CD4-positive, alpha-beta T cell treated with Interleukin-17A for 1 hour (primary cell): ENCODE measurements at regions not wholly inside any gene's neighbourhood (a gene's known extent, or its start where the extent isn't known, plus 50 kb on each side); places are given as distances from the start of the nearest gene placed in this dataset.
"Not testable (repeated sequence)": the region's sequence is repeated elsewhere in the genome, so short reads cannot be mapped to it uniquely, and the experiment has no call there.

ENCODE experiments used
- DNase-seq: peaks from one replicate; pipeline ENCODE4 v3.0.0-alpha.2; 2020

DNA sequence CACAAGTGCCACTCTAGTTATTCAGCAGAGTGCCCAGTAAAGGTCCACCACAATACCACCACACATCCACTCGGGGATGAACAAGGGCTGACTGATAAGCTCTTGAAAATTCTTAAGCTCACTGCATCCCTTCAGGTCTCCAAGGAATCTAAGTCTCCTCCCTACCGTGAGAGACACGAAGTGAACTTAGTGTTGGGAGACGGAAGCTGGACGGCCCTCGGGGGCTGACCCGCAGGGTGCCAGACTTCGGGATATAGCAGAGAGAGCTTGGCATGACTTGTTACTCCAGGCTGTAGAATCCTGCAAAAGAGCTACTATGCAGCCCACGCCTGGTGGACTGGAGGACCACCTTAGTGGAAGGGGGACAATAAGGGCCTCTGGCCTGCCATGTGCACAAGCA lies 75.1 kb downstream of the LYZL1 start:
- DNase-seq = not testable (repeated sequence)

DNA sequence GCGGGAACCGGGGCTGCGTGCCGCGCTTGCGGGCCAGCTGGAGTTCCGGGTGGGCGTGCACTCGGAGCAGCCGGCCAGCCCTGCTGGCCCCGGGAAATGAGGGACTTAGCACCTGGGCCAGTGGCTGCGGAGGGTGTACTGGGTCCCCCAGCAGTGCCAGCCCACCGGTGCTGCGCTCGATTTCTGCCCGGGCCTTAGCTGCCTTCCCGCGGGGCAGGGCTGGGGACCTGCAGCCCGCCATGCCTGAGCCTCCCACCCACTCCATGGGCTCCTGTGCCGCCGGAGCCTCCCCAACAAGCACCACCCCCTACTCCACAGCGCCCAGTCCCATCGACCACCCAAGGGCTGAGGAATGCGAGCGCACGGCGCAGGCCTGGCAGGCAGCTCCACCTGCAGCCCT lies 77.3 kb downstream of the LYZL1 start:
- DNase-seq = not testable (repeated sequence)

DNA sequence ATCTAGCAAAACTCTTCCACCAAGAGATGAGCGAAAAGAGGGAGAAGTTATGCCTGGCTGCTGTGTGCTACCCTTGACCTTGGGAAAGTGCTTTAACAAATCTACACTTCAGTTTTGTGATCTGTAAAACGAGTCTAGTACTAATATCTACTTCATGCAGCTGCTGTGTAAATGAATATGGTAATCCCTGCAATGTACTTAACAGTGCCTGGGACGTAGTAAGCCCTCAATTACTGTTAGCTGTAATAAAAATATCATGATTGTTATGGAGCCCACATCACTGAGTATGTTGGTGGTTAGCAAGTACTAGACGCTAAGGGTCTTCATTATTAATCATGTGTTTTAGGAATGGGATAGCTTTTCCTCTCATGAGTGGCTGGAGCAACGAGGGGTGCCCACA lies 80.5 kb downstream of the LYZL1 start:
- no peak for DNase-seq

DNA sequence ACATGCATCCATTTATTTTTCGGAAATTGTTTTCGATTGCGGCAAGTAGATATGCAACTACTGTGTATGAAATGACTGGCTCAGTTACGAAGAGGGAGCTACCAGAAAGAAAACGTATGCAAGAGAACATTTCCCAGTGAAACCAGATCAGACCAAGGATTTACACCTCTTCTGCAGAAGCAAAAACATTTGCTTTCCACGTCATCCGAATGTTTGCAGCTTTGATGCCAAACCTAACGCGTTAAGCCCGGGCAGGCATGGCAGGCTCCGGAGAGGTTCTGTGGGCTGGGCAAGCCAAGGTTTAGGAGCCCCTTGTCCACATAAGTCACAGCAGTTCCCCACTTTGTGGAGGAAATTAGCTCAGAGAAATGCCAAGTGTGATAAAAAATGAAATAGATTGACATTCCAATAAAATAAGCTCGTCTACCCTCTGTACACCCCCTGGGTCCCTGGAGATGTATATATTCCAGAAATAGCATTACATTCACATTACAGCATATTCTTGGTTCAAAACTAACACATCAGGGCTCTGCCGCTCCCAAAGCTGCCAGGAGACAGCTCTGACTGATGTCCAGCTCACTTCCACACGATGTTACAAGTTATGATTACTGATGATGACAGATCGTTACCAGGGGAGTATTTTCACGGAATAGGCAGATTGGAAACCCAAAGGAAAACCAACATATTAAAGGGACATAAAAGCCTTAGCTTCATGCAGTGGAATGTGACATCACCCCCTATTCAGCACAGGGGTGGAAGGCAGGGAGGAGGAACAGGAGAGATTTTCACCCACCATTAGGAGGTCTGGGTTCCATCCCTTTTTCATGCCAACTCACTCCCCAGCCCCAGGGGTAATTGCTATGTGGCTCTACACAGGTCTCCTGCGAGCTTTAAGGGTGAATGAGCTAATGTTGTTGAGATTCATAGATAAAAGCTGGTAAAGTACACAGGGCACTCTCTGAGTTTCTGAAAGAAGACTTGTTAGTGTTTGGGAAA lies 81.5 kb downstream of the LYZL1 start:
- DNase-seq = no peak

DNA sequence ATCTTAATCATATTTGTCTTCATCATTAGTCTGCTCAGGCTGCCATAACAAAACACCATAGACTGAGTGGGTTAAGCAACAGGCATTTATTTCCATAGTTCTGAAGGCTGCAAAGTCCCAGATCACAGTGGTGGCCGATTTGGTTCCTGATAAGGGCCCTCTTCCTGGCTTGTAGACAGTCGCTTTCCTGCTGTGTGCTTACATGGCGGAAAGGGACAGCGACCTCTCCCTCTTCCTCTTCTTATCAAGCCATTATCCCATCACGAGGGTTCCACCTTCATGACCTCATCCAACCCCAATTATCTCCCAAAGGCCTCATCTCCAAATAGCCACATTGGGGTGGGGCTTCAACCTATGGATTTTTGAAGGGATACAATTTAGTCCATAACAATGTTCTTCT lies 84.0 kb downstream of the LYZL1 start:
- DNase-seq = no peak

DNA sequence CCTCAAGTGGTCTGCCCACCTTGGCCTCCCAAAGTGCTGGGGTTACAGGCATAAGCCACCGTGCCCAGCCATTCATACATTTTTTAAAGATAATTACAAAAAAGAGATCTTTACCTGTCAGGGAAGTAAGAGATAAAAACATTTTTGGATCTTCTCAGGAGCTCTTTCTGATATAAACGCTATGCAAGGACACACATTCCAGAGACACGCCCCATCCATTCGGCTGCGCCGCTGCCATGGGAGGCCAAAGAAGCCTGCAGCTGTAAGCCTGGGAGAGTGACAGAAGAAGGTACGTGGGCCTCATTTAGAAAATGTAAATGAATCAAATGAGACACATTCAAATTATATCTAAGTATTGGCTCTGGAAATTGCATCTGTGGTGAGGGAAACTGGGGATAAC lies 85.3 kb downstream of the LYZL1 start:
- DNase-seq = no peak

DNA sequence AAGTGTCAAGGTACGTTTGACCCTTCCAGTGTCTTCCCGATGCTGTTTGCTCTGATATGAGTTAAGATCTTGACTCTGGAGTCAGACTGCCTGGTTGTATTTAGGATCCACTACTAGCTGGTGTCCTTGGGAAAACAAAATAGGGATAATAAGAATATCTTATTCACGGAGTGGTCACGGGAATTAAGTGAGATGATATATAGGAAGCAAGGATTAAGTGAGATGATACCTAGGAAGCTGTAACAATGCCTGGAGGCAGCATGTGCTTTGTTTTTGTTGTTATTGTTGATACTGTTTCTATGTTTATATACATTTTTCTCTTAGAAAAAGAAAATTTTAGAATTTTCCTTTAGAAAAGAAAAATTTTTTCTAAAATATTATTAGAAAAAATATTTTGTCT lies 87.0 kb downstream of the LYZL1 start:
- no peak for DNase-seq

DNA sequence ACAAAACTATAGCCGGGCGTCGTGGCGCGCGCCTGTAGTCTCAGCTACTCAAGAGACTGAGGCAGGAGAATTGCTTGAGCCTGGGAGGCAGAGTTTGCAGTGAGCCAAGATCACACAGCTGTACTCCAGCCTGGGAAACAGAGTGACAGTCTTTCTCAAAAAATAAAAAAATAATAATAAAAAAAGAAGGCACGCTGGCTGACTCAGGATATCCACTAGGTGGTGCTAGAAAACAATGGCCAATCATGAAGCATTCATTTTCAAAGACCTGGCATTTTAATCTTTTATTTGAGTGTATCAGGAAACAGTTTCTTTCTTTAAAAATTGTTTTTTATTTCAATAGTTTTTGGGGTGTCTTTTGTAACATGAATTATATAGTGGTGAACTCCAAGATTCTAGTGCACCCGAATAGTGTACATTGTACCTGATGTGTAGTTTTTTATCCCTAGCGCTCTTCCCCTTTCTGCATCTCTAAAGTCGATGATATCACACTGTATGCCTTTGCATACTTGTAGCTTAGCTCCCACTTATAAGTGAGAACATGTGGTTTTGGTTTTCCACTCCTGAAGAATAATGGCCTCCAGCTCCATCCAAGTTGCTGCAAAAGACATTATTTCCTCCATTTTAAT lies 88.6 kb downstream of the LYZL1 start:
- peak; percentile 31 for DNase-seq

DNA sequence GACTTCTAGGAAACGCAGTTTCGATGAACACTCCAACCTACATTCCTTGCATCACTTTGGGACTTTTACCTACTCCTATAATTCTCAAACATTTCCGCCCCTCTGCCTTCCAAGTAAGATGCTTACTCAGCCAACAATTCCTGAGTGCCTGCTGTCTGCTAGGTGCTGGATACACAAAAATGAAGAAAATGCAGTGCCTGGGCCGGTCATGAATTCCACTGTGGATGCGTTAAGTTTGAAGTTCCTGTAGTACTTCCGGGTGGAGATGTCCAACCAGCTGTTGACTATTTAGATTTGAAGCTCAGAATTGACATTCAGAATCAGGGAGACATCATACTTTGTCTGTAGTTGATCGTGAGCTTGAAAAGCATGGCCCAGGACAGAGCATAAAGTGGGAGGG lies 89.2 kb downstream of the LYZL1 start:
- DNase-seq = no peak

DNA sequence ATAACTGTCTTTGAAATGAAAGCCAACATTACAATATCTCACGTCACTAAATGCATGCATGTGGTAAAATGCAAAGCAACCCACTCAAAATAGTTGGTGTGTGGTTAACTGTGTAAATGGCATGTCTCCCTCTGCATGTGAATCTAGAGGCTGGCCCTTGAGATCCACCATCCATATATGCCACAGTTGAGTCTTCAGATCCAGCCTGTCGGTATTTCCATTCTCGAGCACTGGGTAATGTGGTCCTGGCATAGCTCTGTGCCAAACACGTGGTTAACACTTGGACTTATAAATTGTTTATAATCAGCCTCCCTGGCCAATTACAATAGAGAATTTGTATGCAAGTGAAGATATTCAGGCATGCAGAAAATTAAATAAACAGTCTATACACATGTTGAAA lies 90.3 kb downstream of the LYZL1 start:
- DNase-seq = no peak

DNA sequence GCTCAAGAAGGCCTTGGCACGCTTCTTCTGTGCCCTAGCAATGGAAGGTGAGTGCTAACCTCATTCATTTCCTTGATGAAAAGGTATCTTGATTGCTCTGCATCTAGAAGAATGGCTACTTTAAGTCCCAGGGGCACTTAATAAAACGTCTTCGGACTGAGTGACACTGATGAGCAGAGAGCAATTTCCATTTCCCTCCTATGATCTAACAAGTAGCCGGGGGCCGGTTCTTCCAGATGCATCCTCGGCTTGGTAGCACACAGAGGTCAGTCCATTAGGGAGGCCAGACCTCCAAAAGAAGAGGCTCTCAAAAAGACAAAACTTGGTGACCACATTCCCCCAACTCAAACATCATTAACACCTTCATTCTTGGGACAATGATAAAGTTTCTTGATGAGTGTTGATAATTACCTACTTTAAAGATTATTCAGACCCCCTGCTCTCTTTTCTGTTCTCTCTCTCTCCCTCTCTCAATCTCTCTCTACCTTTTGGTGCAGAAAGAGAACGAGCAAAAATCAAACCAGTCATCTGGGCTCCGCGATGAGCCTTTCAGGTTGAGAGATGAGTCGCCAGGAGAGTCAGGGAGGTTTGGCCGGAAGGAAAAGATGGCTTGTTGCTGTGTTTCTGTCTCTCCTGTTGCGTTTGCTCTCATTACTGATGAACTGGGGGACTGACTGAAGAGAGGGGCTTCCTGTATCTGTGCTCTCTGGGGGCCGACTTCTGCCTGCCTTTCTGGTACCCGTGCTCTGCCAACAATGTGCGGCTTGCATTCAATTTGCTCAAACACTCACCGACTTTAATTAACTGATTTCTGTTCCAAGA lies 91.1 kb downstream of the LYZL1 start:
- DNase-seq = not testable (repeated sequence)

DNA sequence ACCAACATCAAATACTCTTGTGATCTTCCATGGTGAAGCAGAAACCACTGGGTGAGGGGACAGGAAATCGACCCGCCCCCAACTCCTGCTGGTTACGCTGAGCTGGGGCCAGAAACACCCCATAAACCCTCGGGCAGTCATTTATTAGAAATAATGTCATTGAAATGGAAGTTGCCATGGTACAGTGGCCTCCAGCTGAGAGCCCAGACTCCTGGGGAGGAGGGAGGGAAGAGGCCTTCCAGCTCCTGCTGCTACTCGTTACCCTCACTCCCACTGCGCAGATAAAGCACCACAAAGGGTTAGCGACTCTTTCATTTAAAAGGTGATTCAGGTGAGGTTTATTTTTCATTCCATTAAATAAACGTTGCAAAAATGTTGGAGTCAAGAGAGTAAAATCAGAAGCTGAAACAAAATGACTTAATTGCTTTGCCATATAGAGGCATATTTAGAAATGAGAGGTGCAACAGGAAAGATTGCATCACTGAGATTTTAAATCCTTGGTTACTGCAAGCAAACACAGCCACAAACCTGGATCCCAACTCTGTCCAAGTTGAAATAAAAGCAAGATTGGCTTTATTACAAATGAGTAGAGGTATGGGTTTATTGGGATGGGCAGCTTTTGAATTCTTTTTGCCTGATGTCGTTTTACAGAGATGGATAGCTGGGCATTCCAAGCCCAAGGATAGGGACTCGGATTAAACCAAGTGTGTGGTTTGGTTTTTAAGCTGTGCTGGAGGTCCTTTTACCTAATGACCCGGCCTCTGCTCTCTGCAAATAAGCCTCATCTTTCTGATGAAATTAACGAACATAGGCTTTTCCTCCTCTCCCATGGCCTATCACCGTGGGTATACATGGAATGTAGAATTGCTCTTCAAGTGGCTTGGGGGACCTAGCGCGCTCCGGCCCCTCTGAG lies 92.0 kb downstream of the LYZL1 start:
- DNase-seq = not testable (repeated sequence)

DNA sequence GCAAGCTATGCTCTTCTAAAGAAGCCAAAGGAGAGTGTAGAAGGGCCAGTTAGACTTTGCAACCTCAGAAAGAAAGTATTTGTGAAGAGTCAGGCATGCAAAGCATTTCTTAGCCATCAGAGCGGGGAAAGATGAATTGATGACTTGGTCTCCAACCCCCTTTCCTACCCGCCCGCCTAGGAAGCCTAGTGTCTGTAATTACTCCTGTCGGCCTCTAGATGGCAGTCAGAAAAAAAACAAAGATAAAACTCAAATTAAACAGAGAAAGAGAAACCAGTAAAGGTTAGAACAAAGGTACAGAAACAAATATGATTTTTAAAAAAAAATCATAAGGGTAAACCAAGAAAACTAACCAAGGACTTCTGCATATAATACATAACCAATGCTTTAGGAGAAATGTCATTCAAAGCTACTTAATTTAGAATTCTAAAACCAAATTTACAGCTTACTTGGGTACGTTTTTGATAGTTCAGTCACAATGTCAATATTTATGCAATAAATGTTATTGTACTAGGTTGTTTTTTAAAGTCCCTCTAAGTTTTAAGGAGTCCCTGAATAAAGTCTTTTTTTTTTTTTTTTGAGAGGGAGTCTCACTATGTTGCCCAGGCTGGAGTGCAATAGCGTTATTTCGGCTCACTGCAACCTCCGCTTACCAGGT lies 97.6 kb downstream of the LYZL1 start:
- DNase-seq = peak; percentile 58

DNA sequence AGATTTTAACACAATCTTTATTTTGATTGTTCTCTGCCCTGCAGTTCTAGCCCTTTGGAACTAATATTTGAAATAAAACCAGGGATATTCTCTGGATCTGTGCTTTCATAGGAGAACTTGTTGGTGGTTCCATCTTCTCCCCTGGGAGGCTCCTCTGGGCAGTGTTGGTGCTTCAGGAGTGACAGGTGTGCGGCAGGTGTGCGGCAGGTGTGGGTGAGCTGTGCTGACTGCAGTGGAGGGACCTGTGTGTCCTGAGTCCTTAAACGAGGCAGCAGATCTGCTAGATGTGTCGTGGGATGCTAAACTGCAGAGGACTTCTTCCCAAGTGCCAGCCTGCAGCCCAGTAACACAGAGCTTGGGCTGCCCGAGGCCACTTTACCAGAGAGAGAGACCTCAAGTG lies 98.4 kb downstream of the LYZL1 start:
- no peak for DNase-seq

DNA sequence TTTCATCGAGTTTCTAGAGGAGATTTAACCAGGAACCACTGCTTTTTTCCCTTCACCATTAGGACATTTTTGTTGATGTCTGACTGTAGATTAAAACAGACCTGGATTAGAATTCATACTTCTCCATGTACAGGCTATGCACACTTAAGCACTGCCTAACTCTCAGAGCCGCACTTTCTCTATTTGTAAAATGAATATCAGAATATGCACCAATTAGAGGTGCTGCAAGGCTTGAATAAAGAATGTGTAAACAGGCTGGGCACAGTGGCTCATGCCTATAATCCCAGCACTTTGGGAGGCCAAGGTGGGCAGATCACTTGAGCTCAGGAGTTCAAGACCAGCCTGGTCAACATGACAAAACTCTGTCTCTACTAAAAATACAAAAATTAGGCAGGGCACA lies 99.2 kb downstream of the LYZL1 start:
- not testable (repeated sequence) for DNase-seq

DNA sequence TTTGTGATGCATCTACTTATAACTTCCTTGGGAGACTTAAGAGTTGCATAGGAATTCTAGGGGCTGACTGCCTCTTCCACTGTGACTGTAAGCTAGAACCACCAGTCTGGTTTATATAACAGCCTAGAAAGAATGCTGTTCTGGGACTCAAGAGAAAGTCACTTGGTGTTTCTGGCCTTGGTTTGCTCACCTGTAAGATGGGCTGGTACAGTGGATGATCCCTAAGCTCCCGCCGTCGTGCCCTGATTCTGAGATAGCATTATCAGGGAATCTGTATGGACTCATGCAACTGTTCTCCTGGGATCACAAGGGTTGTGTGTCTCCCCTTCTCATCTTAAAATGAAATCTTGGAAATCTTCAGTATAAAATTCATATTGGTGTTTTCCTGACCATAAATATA lies 100.6 kb downstream of the LYZL1 start:
- DNase-seq = no peak

DNA sequence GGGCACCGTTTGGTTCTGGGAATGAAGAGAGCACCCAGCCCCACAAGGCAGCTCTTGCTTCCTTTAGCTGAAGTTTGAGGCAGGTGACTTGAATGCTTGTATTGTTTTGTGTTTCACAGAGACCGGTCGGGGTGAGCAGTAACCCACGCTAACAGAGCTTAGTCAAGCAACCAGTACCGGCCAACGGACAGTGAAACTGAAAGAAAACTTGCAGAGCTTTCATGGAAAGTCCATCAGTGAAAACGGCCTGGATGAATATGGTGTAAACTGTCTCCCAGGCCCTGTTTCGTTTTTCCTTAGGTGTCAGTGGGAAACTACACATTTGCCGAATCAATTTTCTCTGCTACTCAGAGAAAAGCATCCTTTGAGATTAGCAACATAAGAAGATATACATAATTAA lies 101.1 kb downstream of the LYZL1 start:
- no peak for DNase-seq

DNA sequence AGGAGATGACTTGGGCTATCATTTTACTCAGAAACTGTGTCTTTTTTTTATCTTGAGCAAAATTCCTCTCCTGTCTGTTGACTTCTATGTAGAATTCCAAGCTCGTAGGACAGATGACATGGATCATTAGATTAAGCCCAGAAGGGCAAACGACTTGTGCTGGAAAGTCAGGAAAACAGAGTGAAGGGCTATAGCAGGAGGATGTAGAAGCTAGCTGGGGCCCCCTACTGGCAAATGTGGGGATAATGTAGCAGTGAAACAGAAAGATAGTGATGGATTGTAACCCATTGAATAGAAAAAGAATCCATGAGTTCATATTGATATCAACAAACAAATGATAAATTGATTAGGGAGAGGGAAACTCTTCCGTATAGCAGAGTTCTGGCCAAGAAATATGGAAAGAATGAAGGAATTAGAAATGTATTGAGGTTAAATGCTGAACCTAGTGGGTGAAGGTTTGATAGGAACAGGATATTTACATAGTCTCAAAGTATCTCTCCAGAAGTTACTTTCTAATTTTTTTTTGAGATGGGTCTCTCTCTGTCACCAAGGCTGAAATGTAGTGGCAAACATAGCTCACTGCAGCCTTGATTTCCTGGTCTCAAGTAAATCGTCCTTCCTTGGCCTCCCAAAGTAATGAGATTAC lies 103.6 kb downstream of the LYZL1 start:
- peak; percentile 40 for DNase-seq

DNA sequence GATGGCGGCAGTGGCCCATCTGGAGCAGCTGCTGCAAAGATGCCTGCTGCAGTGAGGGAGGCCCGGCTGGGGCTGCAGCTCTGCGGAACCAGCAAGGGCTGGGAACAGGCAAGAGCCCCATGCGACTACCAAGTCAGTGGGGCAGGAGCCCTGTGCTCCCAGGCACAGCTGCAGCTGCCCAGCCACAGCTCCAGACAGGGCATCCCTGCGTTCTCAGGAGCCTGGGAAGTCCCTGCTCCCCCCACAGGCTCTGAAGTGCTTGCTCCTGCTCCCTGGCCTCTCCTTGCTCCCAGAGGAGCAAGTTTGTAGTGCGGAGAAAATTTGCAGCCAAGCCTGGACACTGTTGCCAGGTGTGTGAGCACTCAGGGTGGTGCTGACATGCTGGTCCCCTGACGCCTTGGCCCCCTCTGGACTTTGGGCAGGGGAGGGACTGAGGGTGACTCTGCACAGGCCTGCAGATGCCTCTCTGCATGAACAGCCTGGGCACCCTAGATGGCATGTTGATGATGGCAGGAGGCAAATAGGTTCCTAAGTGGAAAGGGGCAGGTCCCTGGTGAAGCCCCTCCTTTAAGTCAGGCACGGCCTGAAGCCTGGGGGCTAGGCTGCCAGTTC lies 105.6 kb downstream of the LYZL1 start:
- DNase-seq = no peak

DNA sequence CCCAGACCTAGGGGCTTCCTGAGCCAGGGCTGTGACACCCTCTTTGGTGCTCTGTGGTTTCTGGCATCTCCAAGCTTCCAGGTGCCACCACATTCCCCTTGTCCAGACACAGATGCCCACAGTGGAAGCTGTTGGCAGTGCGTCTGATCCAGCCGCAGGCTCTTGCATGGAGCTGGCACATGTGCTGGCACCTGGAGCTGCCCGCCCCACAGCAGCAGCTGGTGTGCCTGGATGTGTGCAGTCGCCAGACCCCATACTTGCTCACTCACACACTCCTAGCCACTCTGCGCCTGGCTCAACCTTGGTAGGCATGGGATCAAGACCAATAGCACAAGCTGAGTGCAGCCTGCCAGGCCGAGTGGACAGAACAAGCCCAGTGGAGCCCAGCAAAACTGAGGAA lies 106.5 kb downstream of the LYZL1 start:
- DNase-seq = no peak

DNA sequence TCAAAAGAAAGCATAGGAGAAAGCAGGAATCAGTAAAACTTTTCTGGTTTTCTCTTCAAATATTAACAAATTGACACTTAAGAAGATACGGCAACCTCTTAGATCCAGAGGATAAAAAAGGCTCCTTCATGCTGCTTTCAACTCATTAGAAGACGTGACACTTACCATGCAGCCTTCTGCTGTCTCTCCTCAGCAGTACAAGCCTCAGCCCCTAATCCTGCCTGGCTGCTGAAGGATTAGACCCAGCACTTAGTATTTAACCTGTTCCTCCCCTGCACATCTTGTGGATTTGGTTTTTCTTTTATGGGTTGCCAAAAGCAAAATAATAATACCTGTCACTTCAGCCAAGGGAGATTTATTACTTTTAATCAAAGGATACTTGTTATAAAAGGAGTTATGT lies 108.4 kb downstream of the LYZL1 start:
- DNase-seq = no peak
